SK-MEL-5 (cell line): ENCODE measurements at regions not wholly inside any gene's neighbourhood (a gene's known extent, or its start where the extent isn't known, plus 50 kb on each side); places are given as distances from the start of the nearest gene placed in this dataset.
A peak's percentile ranks its signal among the peaks of the same experiment; 100 is the strongest.

ENCODE experiments used
- DNase-seq: peaks from one replicate; pipeline ENCODE4 v3.0.0-alpha.2; 2016; ENCODE audit warnings: low read depth, low spot score
- in situ Hi-C: cut with HindIII; loops from 2 replicates; pipeline ENCODE4 v1.10.0; 2016; ENCODE audit warnings: low sequenced_read_pairs, high pct_unique_total_duplicates, low pct_unique_long_range_greater_than_20kb

GRCh38 chr11:15650105-15650938 lies 535.6 kb downstream of the INSC start:
- in situ Hi-C loops, result no loop called here
- peak; percentile 89 for DNase-seq

- in situ Hi-C loops, result no loop called here
- DNase-seq, result no peak
These were observed 536.3 kb downstream of the INSC start for GRCh38 chr11:15651033-15651432.

GRCh38 chr11:15651816-15652215 lies 537.1 kb downstream of the INSC start:
- in situ Hi-C loops, result no loop called here
- DNase-seq, result no peak

- in situ Hi-C loops, result no loop called here
- DNase-seq, result no peak
These were observed 538.5 kb downstream of the INSC start for GRCh38 chr11:15653191-15653710.

- no peak for DNase-seq
- in situ Hi-C loops, result no loop called here
These were observed 539.7 kb downstream of the INSC start for GRCh38 chr11:15654451-15654850.

GRCh38 chr11:15655552-15655951 lies 540.8 kb downstream of the INSC start:
- DNase-seq, result no peak
- in situ Hi-C loops, result no loop called here

GRCh38 chr11:15657264-15657663 lies 542.5 kb downstream of the INSC start:
- DNase-seq, result no peak
- in situ Hi-C loops, result no loop called here

GRCh38 chr11:15660496-15660895 lies 545.8 kb downstream of the INSC start:
- DNase-seq, result no peak
- in situ Hi-C loops, result no loop called here

GRCh38 chr11:15662285-15662684 lies 547.6 kb downstream of the INSC start:
- in situ Hi-C loops, result no loop called here
- DNase-seq, result no peak

- DNase-seq, result no peak
- in situ Hi-C loops, result no loop called here
These were observed 549.1 kb downstream of the INSC start for GRCh38 chr11:15663777-15664218.

- in situ Hi-C loops, result no loop called here
- no peak for DNase-seq
These were observed 550.7 kb downstream of the INSC start for GRCh38 chr11:15665368-15665871.

GRCh38 chr11:15667127-15667725 lies 552.5 kb downstream of the INSC start:
- DNase-seq, result no peak
- in situ Hi-C loops, result no loop called here

- in situ Hi-C loops, result no loop called here
- no peak for DNase-seq
These were observed 554.0 kb downstream of the INSC start for GRCh38 chr11:15668718-15669117.

- in situ Hi-C loops, result no loop called here
- no peak for DNase-seq
These were observed 555.9 kb downstream of the INSC start for GRCh38 chr11:15670520-15671070.

GRCh38 chr11:15671216-15671615 lies 556.5 kb downstream of the INSC start:
- no peak for DNase-seq
- in situ Hi-C loops, result no loop called here

- in situ Hi-C loops, result no loop called here
- DNase-seq, result no peak
These were observed 558.1 kb downstream of the INSC start for GRCh38 chr11:15672825-15673224.

- no peak for DNase-seq
- in situ Hi-C loops, result no loop called here
These were observed 558.7 kb downstream of the INSC start for GRCh38 chr11:15673408-15673831.

- DNase-seq, result no peak
- in situ Hi-C loops, result no loop called here
These were observed 560.0 kb downstream of the INSC start for GRCh38 chr11:15674756-15675155.
